Chondrocyte (in vitro differentiated cells): ENCODE measurements at regions not wholly inside any gene's neighbourhood (a gene's known extent, or its start where the extent isn't known, plus 50 kb on each side); places are given as distances from the start of the nearest gene placed in this dataset.

ENCODE experiments used
- DNase-seq: peaks from one replicate; pipeline ENCODE4 v3.0.0; 2021; ENCODE audit warnings: mixed read lengths, low spot score
- H3K27ac Mint-ChIP-seq: one replicate; pipeline ENCODE4 v1.8.0; 2021; ENCODE audit warnings: mild to moderate bottlenecking, moderate library complexity, mixed read lengths; ENCODE audit not compliant: unreplicated experiment
- H3K27me3 Mint-ChIP-seq: 2 replicates; pipeline ENCODE4 v1.8.0; 2021; ENCODE audit warnings: low read depth, mixed read lengths
- H3K36me3 Mint-ChIP-seq: 2 replicates; pipeline ENCODE4 v1.8.0; 2021; ENCODE audit warnings: low read depth, mixed read lengths
- H3K4me1 Mint-ChIP-seq: 2 replicates; pipeline ENCODE4 v1.8.0; 2021; ENCODE audit warnings: low read depth, mild to moderate bottlenecking, mixed read lengths
- H3K4me3 Mint-ChIP-seq: one replicate; pipeline ENCODE4 v1.8.0; 2021; ENCODE audit warnings: mild to moderate bottlenecking, moderate library complexity, mixed read lengths; ENCODE audit not compliant: unreplicated experiment
- H3K9me3 Mint-ChIP-seq: 2 replicates; pipeline ENCODE4 v1.8.0; 2021; ENCODE audit warnings: low read depth, mixed read lengths
- CTCF ChIP-seq: fragments of 200-600 bp; sonication (generic); IDR thresholded peaks from 2 replicates; pipeline ENCODE4 v1.5.0; 2021; ENCODE audit warnings: antibody characterized with exemption, mild to moderate bottlenecking, moderate library complexity

- no peak for DNase-seq
- TF ChIP-seq CTCF = no peak
- peaks cover 67% of the 10 kb centered on the region for H3K4me1 Mint-ChIP-seq
- peak overlapping the region; percentile 68 for H3K27ac Mint-ChIP-seq
- no peak overlapping the region for H3K4me3 Mint-ChIP-seq
- no peaks in the 10 kb centered on the region for H3K27me3 Mint-ChIP-seq
- no peaks in the 10 kb centered on the region for H3K9me3 Mint-ChIP-seq
- H3K36me3 Mint-ChIP-seq = peaks cover 1% of the 10 kb centered on the region
Observed at GRCh38 chr3:159795681-159796175, 192.9 kb upstream of the IL12A start.

- Mint-ChIP-seq H3K27ac (peak overlapping the region; percentile 68), H3K4me3 (no peak overlapping the region), H3K36me3 (peaks cover 1% of the 10 kb centered on the region), H3K9me3 (no peaks in the 10 kb centered on the region), H3K27me3 (no peaks in the 10 kb centered on the region), H3K4me1 (peaks cover 66% of the 10 kb centered on the region)
- TF ChIP-seq CTCF = no peak
- DNase-seq = no peak
Observed at GRCh38 chr3:159796226-159796625, 192.4 kb upstream of the IL12A start.

GRCh38 chr3:159796744-159797143, 191.9 kb upstream of the IL12A start:
- Mint-ChIP-seq H3K27me3 (no peaks in the 10 kb centered on the region), H3K9me3 (no peaks in the 10 kb centered on the region), H3K4me1 (peaks cover 66% of the 10 kb centered on the region), H3K27ac (peak overlapping the region; percentile 68), H3K36me3 (peaks cover 1% of the 10 kb centered on the region), H3K4me3 (no peak overlapping the region)
- no peak for DNase-seq
- no peak for TF ChIP-seq CTCF

- no peaks in the 10 kb centered on the region for H3K27me3 Mint-ChIP-seq
- H3K9me3 Mint-ChIP-seq = no peaks in the 10 kb centered on the region
- TF ChIP-seq CTCF = no peak
Observed at GRCh38 chr3:159797771-159798170, 190.9 kb upstream of the IL12A start.

GRCh38 chr3:159798951-159799350, 189.7 kb upstream of the IL12A start:
- no peak for DNase-seq
- Mint-ChIP-seq H3K27me3 (no peaks in the 10 kb centered on the region), H3K36me3 (peaks cover 1% of the 10 kb centered on the region), H3K9me3 (no peaks in the 10 kb centered on the region), H3K27ac (peak overlapping the region; percentile 86), H3K4me3 (no peak overlapping the region), H3K4me1 (peaks cover 72% of the 10 kb centered on the region)
- TF ChIP-seq CTCF = no peak

More at GRCh38 chr3:159797771-159798170, 190.9 kb upstream of the IL12A start:
- peak overlapping the region; percentile 68 for H3K27ac Mint-ChIP-seq
- H3K4me1 Mint-ChIP-seq = peaks cover 65% of the 10 kb centered on the region
- DNase-seq = no peak
- H3K36me3 Mint-ChIP-seq = peaks cover 1% of the 10 kb centered on the region
- no peak overlapping the region for H3K4me3 Mint-ChIP-seq
